HPDE6-E6E7 (cell line): ENCODE measurements at regions not wholly inside any gene's neighbourhood (a gene's known extent, or its start where the extent isn't known, plus 50 kb on each side); places are given as distances from the start of the nearest gene placed in this dataset.

Experiments
- DNase-seq: peaks from one replicate; pipeline ENCODE4 v3.0.0; 2011; ENCODE audit warnings: missing footprints; ENCODE audit errors: extremely low spot score

GRCh38 chr12:27179400-27180214 lies 64.5 kb upstream of the STK38L start:
- peak; percentile 73 for DNase-seq

- no peak for DNase-seq
These were observed 63.1 kb upstream of the STK38L start for GRCh38 chr12:27180906-27181505.

- DNase-seq, result no peak
These were observed 60.7 kb upstream of the STK38L start for GRCh38 chr12:27183342-27183741.

- no peak for DNase-seq
These were observed 58.7 kb upstream of the STK38L start for GRCh38 chr12:27185234-27186021.

DNA sequence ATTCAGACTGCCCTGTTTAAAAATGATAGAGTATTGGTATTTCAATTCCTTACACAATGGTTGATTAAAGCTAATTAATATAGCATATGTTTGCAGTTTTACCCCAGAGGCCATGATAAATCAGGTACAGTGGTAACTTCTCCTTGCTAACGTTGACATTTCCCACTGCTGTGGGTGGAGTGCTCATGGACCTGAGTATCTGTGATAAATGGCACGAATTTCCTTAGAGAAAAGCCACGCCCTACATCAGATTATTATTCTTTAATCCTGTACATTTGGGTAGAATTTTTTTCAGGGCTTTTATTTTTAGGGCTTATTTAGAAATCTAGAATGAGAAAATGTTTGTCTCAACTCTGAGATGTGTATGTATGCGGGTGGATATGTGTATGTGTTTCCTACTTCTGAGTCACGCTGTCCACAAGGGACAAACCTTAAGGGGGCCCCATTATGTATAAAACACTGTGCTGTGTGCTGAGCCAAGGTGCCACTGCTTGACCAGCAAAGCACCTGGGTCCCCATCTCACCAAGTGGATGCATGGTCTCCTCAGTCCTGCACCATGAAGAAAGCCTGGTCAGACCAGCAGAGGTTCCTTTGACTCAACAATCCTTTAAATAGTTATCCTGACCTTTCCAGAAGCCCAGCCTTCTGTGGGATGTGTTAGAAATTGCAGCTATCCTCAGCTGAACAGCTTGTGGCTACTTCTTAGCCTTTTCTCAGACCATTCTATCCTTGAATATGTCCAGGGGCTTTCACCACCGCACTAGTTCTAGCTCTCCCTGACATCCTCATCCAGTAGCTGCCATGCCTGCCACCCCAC lies 57.9 kb upstream of the STK38L start:
- DNase-seq, result no peak

GRCh38 chr12:27187697-27188096 lies 56.4 kb upstream of the STK38L start:
- no peak for DNase-seq

- DNase-seq, result no peak
These were observed 53.3 kb upstream of the STK38L start for GRCh38 chr12:27190761-27191160.

- DNase-seq, result no peak
These were observed 52.6 kb upstream of the STK38L start for GRCh38 chr12:27191531-27191930.

DNA sequence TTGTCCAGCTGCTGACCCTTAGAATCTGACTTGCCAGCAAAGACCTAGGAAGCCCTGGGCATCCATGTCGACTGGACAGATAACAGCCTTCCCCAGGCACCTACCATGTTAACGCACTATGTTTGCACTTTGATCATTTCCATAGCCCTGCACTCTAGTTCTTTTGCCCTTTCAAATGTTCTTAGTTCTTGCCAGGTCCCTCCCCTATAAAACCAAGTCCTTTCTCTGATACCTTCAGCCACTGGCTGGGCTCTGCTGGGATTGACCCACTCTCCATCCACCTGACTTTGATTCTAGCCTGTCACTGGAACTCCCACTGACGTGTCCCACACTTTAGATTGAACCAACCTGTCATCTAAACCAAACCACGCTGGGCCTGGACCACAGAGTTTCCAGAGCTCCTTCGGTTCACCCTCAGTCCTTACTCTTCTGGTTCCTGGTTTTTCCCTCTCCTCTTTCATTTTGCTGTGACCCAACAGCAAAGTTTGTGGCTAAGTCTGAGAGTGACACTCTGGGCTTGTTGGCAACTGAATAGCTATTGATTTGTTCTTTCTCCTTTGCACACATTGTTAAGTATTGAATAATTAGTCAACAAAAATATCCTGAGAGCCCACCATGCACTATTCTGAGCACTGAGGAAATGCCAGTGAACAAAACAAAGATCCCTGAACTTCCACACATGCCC lies 51.8 kb upstream of the STK38L start:
- DNase-seq, result no peak

DNA sequence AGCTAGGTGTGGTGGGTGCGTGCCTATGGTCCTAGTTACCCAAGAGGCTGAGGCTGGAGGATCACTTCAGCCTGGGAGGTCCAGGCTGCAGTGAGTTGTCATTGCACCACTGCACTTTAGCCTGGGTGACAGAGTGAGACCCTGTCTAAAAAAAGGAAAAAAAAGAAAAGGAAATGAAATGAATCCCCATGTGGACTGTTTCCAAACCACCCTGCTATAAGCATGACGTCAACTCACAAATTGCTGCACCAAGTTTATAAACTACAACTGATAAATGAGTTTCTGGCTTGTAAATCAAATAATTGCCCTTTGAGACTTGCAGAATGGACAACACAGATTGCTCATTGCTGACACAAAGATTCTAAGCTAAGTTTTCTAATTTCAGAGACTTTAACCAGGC lies 51.0 kb upstream of the STK38L start:
- DNase-seq, result no peak

- no peak for DNase-seq
These were observed 50.1 kb upstream of the STK38L start for GRCh38 chr12:27193854-27194544.
